ENCODE measurements at regions not wholly inside any gene's neighbourhood (a gene's known extent, or its start where the extent isn't known, plus 50 kb on each side); places are given as distances from the start of the nearest gene placed in this dataset.

GRCh38 chr5:29984156-29984540, 1209.3 kb upstream of the CDH6 start:
- TF ChIP-seq CTCF (IDR thresholded peaks at IDR 0.05) (no peak), POLR2AphosphoS5 (IDR thresholded peaks at IDR 0.05; ENCODE audit: insufficient read depth in 1 of 2, low read depth in 1 of 2) (no peak), POLR2A (IDR thresholded peaks at IDR 0.05) (no peak)
